ENCODE measurements at regions not wholly inside any gene's neighbourhood (a gene's known extent, or its start where the extent isn't known, plus 50 kb on each side); places are given as distances from the start of the nearest gene placed in this dataset.
"Not testable (repeated sequence)": the region's sequence is repeated elsewhere in the genome, so short reads cannot be mapped to it uniquely, and the experiment has no call there.

GRCh38 chr15:50857763-50858162 is 50.7 kb upstream of the AP4E1 start:
- Mint-ChIP-seq H3K4me3 (no peak overlapping the region), H3K4me1 (peaks cover 15% of the 10 kb centered on the region), H3K27ac (no peak overlapping the region), H3K27me3 (peaks cover 3% of the 10 kb centered on the region), H3K36me3 (no peaks in the 10 kb centered on the region), H3K9me3 (no peaks in the 10 kb centered on the region)
- ATAC-seq (ENCODE audit: low read depth), result no peak
- DNase-seq (ENCODE audit: low spot score in 2 of 2), result no peak

- peak in 1 of 2 donors; percentile 30 for DNase-seq (ENCODE audit: low spot score in 2 of 2)
- Mint-ChIP-seq H3K4me1 (peaks cover 15% of the 10 kb centered on the region), H3K36me3 (no peaks in the 10 kb centered on the region), H3K9me3 (peaks cover 1% of the 10 kb centered on the region), H3K27me3 (peaks cover 3% of the 10 kb centered on the region), H3K4me3 (no peak overlapping the region), H3K27ac (peak overlapping the region; percentile 55)
- peak; percentile 99 for ATAC-seq (ENCODE audit: low read depth)
Measured at GRCh38 chr15:50854601-50855490, 53.6 kb upstream of the AP4E1 start.

- no peaks in the 10 kb centered on the region for H3K36me3 Mint-ChIP-seq
- no peak overlapping the region for H3K4me3 Mint-ChIP-seq
- ATAC-seq (ENCODE audit: low read depth) (no peak), DNase-seq (ENCODE audit: low spot score in 2 of 2) (no peak)
- H3K27ac Mint-ChIP-seq, result no peak overlapping the region
- H3K4me1 Mint-ChIP-seq, result peaks cover 5% of the 10 kb centered on the region
- H3K27me3 Mint-ChIP-seq, result peaks cover 1% of the 10 kb centered on the region
- peaks cover 1% of the 10 kb centered on the region for H3K9me3 Mint-ChIP-seq
Measured at GRCh38 chr15:50850003-50850402, 58.5 kb upstream of the AP4E1 start.

- Mint-ChIP-seq H3K4me3 (no peak overlapping the region), H3K36me3 (no peaks in the 10 kb centered on the region), H3K27me3 (peaks cover 1% of the 10 kb centered on the region), H3K27ac (no peak overlapping the region), H3K9me3 (peaks cover 1% of the 10 kb centered on the region), H3K4me1 (peaks cover 2% of the 10 kb centered on the region)
- DNase-seq (ENCODE audit: low spot score in 2 of 2) (no peak), ATAC-seq (ENCODE audit: low read depth) (no peak)
Measured at GRCh38 chr15:50848349-50848748, 60.1 kb upstream of the AP4E1 start.

GRCh38 chr15:50845181-50845580 is 63.3 kb upstream of the AP4E1 start:
- not testable (repeated sequence) for H3K9me3 Mint-ChIP-seq; ATAC-seq (ENCODE audit: low read depth); H3K27me3 Mint-ChIP-seq; H3K4me3 Mint-ChIP-seq; H3K4me1 Mint-ChIP-seq; H3K36me3 Mint-ChIP-seq; DNase-seq (ENCODE audit: low spot score in 2 of 2); H3K27ac Mint-ChIP-seq

GRCh38 chr15:50840520-50840919 is 68.0 kb upstream of the AP4E1 start:
- Mint-ChIP-seq H3K4me1 (peaks cover 2% of the 10 kb centered on the region), H3K27me3 (peaks cover 6% of the 10 kb centered on the region), H3K9me3 (no peaks in the 10 kb centered on the region), H3K27ac (no peak overlapping the region), H3K4me3 (no peak overlapping the region), H3K36me3 (no peaks in the 10 kb centered on the region)
- DNase-seq (ENCODE audit: low spot score in 2 of 2) (no peak), ATAC-seq (ENCODE audit: low read depth) (no peak)

- Mint-ChIP-seq H3K4me3 (no peak overlapping the region), H3K9me3 (no peaks in the 10 kb centered on the region), H3K36me3 (no peaks in the 10 kb centered on the region), H3K4me1 (no peaks in the 10 kb centered on the region), H3K27me3 (peaks cover 6% of the 10 kb centered on the region), H3K27ac (no peak overlapping the region)
- DNase-seq (ENCODE audit: low spot score in 2 of 2), result no peak
- ATAC-seq (ENCODE audit: low read depth), result no peak
Measured at GRCh38 chr15:50837256-50837770, 71.2 kb upstream of the AP4E1 start.

- H3K27me3 Mint-ChIP-seq, result peaks cover 2% of the 10 kb centered on the region
- H3K4me1 Mint-ChIP-seq, result no peaks in the 10 kb centered on the region
- no peak for DNase-seq (ENCODE audit: low spot score in 2 of 2)
- no peak for ATAC-seq (ENCODE audit: low read depth)
- no peak overlapping the region for H3K27ac Mint-ChIP-seq
- no peaks in the 10 kb centered on the region for H3K9me3 Mint-ChIP-seq
- H3K36me3 Mint-ChIP-seq, result no peaks in the 10 kb centered on the region
- H3K4me3 Mint-ChIP-seq, result no peak overlapping the region
Measured at GRCh38 chr15:50830477-50831354, 65.2 kb upstream of the SPPL2A start.

- DNase-seq (ENCODE audit: low spot score in 2 of 2), result no peak
- no peak overlapping the region for H3K4me3 Mint-ChIP-seq
- no peaks in the 10 kb centered on the region for H3K4me1 Mint-ChIP-seq
- no peaks in the 10 kb centered on the region for H3K36me3 Mint-ChIP-seq
- H3K27me3 Mint-ChIP-seq, result peaks cover 3% of the 10 kb centered on the region
- no peak for ATAC-seq (ENCODE audit: low read depth)
- no peaks in the 10 kb centered on the region for H3K9me3 Mint-ChIP-seq
- no peak overlapping the region for H3K27ac Mint-ChIP-seq
Measured at GRCh38 chr15:50828610-50829206, 63.2 kb upstream of the SPPL2A start.

- H3K9me3 Mint-ChIP-seq, result no peaks in the 10 kb centered on the region
- H3K27me3 Mint-ChIP-seq, result peaks cover 1% of the 10 kb centered on the region
- DNase-seq (ENCODE audit: low spot score in 2 of 2) (no peak), ATAC-seq (ENCODE audit: low read depth) (no peak)
- H3K4me3 Mint-ChIP-seq, result no peak overlapping the region
- no peak overlapping the region for H3K27ac Mint-ChIP-seq
- no peaks in the 10 kb centered on the region for H3K36me3 Mint-ChIP-seq
- H3K4me1 Mint-ChIP-seq, result no peaks in the 10 kb centered on the region
Measured at GRCh38 chr15:50825946-50826345, 60.4 kb upstream of the SPPL2A start.

GRCh38 chr15:50824514-50824913 is 59.0 kb upstream of the SPPL2A start:
- Mint-ChIP-seq H3K27me3 (peaks cover 1% of the 10 kb centered on the region), H3K4me3 (no peak overlapping the region), H3K27ac (no peak overlapping the region), H3K36me3 (no peaks in the 10 kb centered on the region), H3K4me1 (no peaks in the 10 kb centered on the region), H3K9me3 (no peaks in the 10 kb centered on the region)
- ATAC-seq (ENCODE audit: low read depth) (no peak), DNase-seq (ENCODE audit: low spot score in 2 of 2) (no peak)

GRCh38 chr15:50823281-50823680 is 57.8 kb upstream of the SPPL2A start:
- Mint-ChIP-seq H3K9me3 (no peaks in the 10 kb centered on the region), H3K4me1 (no peaks in the 10 kb centered on the region), H3K4me3 (no peak overlapping the region), H3K27me3 (peaks cover 3% of the 10 kb centered on the region), H3K36me3 (no peaks in the 10 kb centered on the region), H3K27ac (no peak overlapping the region)
- ATAC-seq (ENCODE audit: low read depth) (no peak), DNase-seq (ENCODE audit: low spot score in 2 of 2) (no peak)

- DNase-seq (ENCODE audit: low spot score in 2 of 2) (no peak), ATAC-seq (ENCODE audit: low read depth) (no peak)
- Mint-ChIP-seq H3K4me1 (no peaks in the 10 kb centered on the region), H3K27me3 (peaks cover 3% of the 10 kb centered on the region), H3K27ac (no peak overlapping the region), H3K4me3 (no peak overlapping the region), H3K9me3 (no peaks in the 10 kb centered on the region), H3K36me3 (no peaks in the 10 kb centered on the region)
Measured at GRCh38 chr15:50821476-50821875, 56.0 kb upstream of the SPPL2A start.

Data from memory B cell (primary cell).